HL-60 (cell line): ENCODE measurements at regions not wholly inside any gene's neighbourhood (a gene's known extent, or its start where the extent isn't known, plus 50 kb on each side); places are given as distances from the start of the nearest gene placed in this dataset.
"Not testable (repeated sequence)": the region's sequence is repeated elsewhere in the genome, so short reads cannot be mapped to it uniquely, and the experiment has no call there.

ENCODE experiments used
- GABPA ChIP-seq: IDR thresholded peaks from 2 replicates; pipeline ENCODE4 v1.6.1; 2012; ENCODE audit warnings: low read depth
- POLR2AphosphoS5 ChIP-seq: IDR thresholded peaks from 2 replicates; pipeline ENCODE4 v1.6.1; 2012; ENCODE audit warnings: low read depth
- SPI1 ChIP-seq: IDR thresholded peaks from 2 replicates; pipeline ENCODE4 v1.6.1; 2012; ENCODE audit warnings: low read depth, mild to moderate bottlenecking, borderline replicate concordance
- TF ChIP-seq, protein P1 (sequence below): IDR thresholded peaks from one replicate; pipeline ENCODE4 v1.5.1; 2011; ENCODE audit warnings: low read length, control low read depth, inconsistent platforms; ENCODE audit not compliant: insufficient read depth
- TF ChIP-seq, protein P2 (sequence below): IDR thresholded peaks from 2 replicates; pipeline ENCODE4 v1.6.1; 2012; ENCODE audit warnings: low read depth; ENCODE audit not compliant: insufficient replicate concordance

GRCh38 chr6:167690167-167690922 lies 136.4 kb upstream of the AFDN start:
- TF ChIP-seq, protein P1, sequence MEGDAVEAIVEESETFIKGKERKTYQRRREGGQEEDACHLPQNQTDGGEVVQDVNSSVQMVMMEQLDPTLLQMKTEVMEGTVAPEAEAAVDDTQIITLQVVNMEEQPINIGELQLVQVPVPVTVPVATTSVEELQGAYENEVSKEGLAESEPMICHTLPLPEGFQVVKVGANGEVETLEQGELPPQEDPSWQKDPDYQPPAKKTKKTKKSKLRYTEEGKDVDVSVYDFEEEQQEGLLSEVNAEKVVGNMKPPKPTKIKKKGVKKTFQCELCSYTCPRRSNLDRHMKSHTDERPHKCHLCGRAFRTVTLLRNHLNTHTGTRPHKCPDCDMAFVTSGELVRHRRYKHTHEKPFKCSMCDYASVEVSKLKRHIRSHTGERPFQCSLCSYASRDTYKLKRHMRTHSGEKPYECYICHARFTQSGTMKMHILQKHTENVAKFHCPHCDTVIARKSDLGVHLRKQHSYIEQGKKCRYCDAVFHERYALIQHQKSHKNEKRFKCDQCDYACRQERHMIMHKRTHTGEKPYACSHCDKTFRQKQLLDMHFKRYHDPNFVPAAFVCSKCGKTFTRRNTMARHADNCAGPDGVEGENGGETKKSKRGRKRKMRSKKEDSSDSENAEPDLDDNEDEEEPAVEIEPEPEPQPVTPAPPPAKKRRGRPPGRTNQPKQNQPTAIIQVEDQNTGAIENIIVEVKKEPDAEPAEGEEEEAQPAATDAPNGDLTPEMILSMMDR: not testable (repeated sequence)
- TF ChIP-seq GABPA, POLR2AphosphoS5, SPI1: not testable (repeated sequence)
- TF ChIP-seq, protein P2, sequence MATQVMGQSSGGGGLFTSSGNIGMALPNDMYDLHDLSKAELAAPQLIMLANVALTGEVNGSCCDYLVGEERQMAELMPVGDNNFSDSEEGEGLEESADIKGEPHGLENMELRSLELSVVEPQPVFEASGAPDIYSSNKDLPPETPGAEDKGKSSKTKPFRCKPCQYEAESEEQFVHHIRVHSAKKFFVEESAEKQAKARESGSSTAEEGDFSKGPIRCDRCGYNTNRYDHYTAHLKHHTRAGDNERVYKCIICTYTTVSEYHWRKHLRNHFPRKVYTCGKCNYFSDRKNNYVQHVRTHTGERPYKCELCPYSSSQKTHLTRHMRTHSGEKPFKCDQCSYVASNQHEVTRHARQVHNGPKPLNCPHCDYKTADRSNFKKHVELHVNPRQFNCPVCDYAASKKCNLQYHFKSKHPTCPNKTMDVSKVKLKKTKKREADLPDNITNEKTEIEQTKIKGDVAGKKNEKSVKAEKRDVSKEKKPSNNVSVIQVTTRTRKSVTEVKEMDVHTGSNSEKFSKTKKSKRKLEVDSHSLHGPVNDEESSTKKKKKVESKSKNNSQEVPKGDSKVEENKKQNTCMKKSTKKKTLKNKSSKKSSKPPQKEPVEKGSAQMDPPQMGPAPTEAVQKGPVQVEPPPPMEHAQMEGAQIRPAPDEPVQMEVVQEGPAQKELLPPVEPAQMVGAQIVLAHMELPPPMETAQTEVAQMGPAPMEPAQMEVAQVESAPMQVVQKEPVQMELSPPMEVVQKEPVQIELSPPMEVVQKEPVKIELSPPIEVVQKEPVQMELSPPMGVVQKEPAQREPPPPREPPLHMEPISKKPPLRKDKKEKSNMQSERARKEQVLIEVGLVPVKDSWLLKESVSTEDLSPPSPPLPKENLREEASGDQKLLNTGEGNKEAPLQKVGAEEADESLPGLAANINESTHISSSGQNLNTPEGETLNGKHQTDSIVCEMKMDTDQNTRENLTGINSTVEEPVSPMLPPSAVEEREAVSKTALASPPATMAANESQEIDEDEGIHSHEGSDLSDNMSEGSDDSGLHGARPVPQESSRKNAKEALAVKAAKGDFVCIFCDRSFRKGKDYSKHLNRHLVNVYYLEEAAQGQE: not testable (repeated sequence)
